ENCODE measurements at regions not wholly inside any gene's neighbourhood (a gene's known extent, or its start where the extent isn't known, plus 50 kb on each side); places are given as distances from the start of the nearest gene placed in this dataset.

DNA sequence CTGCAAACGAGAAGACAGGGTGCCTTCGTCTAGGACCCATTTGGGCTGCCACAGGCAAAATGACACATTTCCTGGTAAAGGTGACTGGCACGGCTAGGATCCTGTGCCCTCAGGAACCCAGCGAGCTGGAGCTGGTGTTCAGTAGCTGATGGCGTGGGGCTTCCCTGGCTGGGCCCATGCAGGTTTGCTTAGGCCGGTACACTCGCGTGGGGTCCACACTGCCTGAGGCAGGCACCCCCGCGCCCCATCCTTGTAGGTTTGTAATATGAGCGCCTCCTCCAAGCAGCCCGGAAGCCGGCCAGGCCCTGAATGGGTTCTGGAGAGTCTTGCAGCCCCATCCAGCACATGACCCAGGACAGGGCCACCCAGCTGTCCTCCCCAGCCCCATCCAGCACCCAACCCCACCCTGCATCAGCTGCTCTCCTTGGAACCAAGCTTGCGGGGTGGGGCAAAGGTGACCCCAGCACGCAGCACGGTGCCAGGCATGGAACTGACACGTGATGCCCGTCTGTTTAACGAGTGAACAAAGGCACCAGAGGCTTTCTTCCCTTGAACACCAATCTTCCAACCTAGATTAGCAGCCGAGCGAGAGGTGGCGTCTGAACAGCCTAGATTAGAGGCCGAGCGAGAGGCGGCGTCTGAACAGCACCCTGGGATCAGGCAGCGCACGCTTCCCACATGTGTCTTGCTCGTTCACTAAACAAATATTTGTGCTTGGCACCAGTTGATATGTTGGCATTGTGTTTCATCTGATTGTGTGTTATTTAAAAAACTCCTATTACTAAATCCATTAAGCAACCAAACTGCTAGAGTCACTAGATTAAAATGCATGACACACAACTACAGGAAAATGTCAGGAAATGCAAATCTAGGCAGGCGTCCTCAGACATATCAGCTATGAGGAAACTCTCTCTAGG lies 112.1 kb downstream of the DLL1 start:
- DNase-seq (ENCODE audit: low read depth), result peak; percentile 55

GRCh38 chr6:170177772-170178560 lies 112.9 kb downstream of the DLL1 start:
- DNase-seq (ENCODE audit: low read depth), result no peak

GRCh38 chr6:170176898-170177771 lies 113.7 kb downstream of the DLL1 start:
- DNase-seq (ENCODE audit: low read depth), result no peak

GRCh38 chr6:170176136-170176897 lies 114.6 kb downstream of the DLL1 start:
- no peak for DNase-seq (ENCODE audit: low read depth)

DNA sequence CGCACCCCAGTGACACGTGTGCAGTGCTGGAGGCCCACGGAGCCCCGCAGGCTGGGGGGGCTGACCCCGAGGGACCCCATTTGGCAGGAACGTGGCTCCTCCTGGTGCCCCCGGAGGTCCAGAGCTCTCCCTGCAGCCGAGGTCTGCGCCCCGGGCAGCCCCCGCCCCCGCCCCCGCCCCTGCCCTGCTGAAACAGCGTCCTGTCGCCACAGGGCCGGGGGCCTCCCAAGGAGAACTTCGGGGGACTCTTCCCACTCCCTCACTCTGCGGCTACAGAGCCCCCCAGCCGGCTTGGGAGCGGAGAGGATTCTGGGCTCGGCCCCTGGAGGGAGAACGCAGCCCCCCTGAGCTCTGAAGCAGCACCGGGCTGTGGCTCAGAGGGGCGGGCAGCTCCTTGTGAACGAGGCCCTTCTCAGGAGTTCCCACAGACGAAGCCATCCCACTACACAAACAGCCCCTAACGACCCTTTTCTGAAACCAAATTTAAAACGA lies 115.2 kb downstream of the DLL1 start:
- DNase-seq (ENCODE audit: low read depth), result no peak

- no peak for DNase-seq (ENCODE audit: low read depth)
Measured at GRCh38 chr6:170174771-170175643, 115.9 kb downstream of the DLL1 start.

GRCh38 chr6:170174124-170174770 lies 116.6 kb downstream of the DLL1 start:
- DNase-seq (ENCODE audit: low read depth), result no peak

- DNase-seq (ENCODE audit: low read depth), result no peak
Measured at GRCh38 chr6:170173335-170173881, 117.5 kb downstream of the DLL1 start.

DNA sequence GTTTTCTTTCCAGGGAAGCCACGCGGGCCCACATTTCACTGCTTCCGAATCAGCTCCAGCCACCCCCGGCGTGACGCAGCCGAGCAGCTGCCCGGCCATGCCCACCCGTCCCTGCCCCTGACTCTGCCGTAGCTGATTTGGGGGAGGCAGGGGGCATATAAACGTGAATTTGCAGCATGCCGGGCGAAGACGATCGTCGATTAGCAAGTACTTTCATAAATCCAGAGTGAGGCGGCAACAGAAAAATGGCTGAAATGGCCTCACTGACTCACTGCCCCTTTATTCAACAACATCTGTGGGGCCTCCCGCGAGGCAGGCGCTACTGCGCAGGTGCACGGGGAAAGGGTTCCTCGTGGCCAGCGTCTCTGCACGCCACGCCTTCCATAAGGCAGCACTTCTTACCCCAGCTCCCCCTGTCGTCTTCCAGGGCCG lies 118.0 kb downstream of the DLL1 start:
- no peak for DNase-seq (ENCODE audit: low read depth)

GRCh38 chr6:170172392-170172791 lies 118.5 kb downstream of the DLL1 start:
- DNase-seq (ENCODE audit: low read depth), result no peak

- DNase-seq (ENCODE audit: low read depth), result no peak
Measured at GRCh38 chr6:170167657-170168159, 123.2 kb downstream of the DLL1 start.

- no peak for DNase-seq (ENCODE audit: low read depth)
Measured at GRCh38 chr6:170166511-170167122, 124.3 kb downstream of the DLL1 start.

DNA sequence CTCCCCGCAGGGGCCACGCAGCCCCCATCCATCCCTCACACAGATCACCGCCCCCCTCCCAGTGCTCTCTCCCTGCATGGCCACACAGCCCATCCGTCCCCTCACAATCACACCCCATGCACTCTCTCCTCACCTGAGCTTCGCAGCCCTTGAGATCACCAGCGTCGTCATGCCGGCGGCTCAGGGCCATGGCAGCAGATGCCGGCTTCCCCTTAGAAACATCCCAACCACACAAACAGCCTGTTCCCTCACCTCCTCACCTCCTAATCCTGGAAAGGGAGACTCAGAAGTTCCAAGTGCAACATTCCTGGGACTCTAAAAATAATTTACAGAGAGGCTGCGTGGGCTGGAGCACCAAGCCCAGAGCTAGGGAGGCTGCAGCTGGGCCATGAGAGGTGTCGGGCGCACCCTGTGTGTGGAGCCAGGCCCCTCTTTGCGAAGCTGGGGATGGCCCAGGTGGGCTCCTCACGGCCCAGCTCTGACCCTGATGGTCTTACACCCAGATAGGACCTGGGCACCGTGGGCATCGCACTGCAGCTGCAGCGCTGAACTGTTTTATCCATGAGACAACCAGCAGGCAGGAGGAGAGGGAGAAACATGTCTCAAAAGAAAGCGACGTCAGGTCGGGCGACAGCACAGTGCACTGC lies 125.3 kb downstream of the DLL1 start:
- DNase-seq (ENCODE audit: low read depth), result no peak

GRCh38 chr6:170165085-170165470 lies 125.8 kb downstream of the DLL1 start:
- DNase-seq (ENCODE audit: low read depth), result no peak

DNA sequence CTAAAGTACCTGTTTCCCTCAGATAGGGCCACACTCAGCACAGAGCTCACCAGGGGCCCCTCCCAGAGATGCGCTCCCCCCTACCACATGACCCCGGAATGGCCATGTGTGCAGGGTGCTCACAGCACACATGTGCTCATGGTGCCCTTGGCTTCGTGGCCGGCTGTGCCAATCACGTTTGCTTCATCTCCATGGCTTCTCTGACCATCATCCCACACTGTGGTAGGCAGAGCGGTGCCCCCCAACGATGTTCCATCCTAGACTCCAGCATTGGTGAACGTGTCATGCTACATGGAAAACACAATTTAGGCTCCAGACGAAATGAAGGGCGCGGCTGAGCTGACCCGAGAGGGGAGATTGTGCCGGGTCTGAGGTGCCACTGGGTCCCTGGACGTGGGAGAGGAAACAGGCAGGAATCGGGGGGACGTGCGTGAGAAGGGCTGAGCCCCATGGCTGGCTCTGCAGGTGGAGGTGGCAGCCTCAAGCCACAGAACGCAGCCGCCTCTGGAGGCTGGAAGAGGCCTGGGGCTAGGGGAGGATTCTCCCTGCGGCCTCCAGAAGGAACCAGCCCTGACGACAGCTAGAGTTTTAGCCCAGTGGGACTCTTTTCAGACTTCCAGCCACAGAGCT lies 126.5 kb downstream of the DLL1 start:
- DNase-seq (ENCODE audit: low read depth), result no peak

DNA sequence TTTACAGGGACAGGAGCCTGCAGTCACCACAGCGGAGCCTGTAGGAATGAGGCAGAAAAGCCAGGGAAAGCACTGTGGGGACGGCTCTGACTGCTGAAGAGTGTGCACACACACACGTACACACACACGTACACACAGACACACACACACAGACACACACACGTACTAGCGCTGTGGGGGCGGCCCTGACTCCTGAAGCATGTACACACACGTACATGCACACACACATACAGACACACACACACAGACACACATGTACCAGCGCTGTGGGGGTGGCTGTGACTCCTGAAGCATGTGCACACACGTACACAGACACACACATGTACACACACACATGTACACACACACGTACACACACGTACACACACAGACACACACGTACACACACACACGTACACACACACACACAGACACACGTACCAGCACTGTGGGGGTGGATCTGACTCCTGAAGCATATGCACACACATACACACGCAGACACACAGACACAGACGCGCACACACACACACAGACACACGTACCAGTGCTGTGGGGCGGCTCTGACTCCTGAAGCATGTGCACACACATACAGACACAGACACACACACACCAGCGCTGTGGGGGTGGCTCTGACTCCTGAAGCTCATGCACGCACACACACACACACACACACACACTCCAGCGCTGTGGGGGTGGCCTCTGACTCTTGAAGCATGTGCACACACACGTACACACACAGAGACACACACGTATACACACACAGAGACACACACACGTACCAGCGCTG lies 127.3 kb downstream of the DLL1 start:
- DNase-seq (ENCODE audit: low read depth), result no peak

All from M059J (cell line).